Activated effector memory CD4-positive, alpha-beta T cell treated with anti-CD3 and anti-CD28 coated beads, Interleukin-2, amount 50 U/mL, for 16 hours (primary cell): ENCODE measurements at regions not wholly inside any gene's neighbourhood (a gene's known extent, or its start where the extent isn't known, plus 50 kb on each side); places are given as distances from the start of the nearest gene placed in this dataset.

Experiments
- DNase-seq: peaks from one replicate; pipeline ENCODE4 v3.0.0-alpha.2; 2020

GRCh38 chr16:51035110-51035498 is 116.0 kb downstream of the SALL1 start:
- no peak for DNase-seq

- no peak for DNase-seq
Observed at GRCh38 chr16:51034481-51035109, 116.5 kb downstream of the SALL1 start.

GRCh38 chr16:51031598-51031997 is 119.5 kb downstream of the SALL1 start:
- DNase-seq = no peak

GRCh38 chr16:51030516-51030915 is 120.6 kb downstream of the SALL1 start:
- DNase-seq = no peak

- no peak for DNase-seq
Observed at GRCh38 chr16:51025588-51026290, 125.3 kb downstream of the SALL1 start.

GRCh38 chr16:51024703-51025102 is 126.4 kb downstream of the SALL1 start:
- no peak for DNase-seq

GRCh38 chr16:51022955-51023354 is 128.1 kb downstream of the SALL1 start:
- DNase-seq = no peak

- DNase-seq = no peak
Observed at GRCh38 chr16:51019617-51020016, 131.5 kb downstream of the SALL1 start.

GRCh38 chr16:51017969-51018368 is 133.1 kb downstream of the SALL1 start:
- DNase-seq = no peak

GRCh38 chr16:51012396-51012795 is 138.7 kb downstream of the SALL1 start:
- no peak for DNase-seq

GRCh38 chr16:51010817-51011216 is 140.3 kb downstream of the SALL1 start:
- DNase-seq = no peak

GRCh38 chr16:51009813-51010212 is 141.3 kb downstream of the SALL1 start:
- no peak for DNase-seq

GRCh38 chr16:51009359-51009758 is 141.7 kb downstream of the SALL1 start:
- no peak for DNase-seq

- DNase-seq = no peak
Observed at GRCh38 chr16:51008607-51009006, 142.5 kb downstream of the SALL1 start.

- no peak for DNase-seq
Observed at GRCh38 chr16:51008037-51008436, 143.0 kb downstream of the SALL1 start.

- DNase-seq = no peak
Observed at GRCh38 chr16:51003850-51004566, 147.1 kb downstream of the SALL1 start.

GRCh38 chr16:51002881-51003490 is 148.1 kb downstream of the SALL1 start:
- no peak for DNase-seq

- no peak for DNase-seq
Observed at GRCh38 chr16:50999181-50999580, 151.9 kb downstream of the SALL1 start.

- DNase-seq = no peak
Observed at GRCh38 chr16:50998411-50998810, 152.7 kb downstream of the SALL1 start.

GRCh38 chr16:50997679-50998078 is 153.4 kb downstream of the SALL1 start:
- DNase-seq = no peak

GRCh38 chr16:50996830-50997186 is 154.3 kb downstream of the SALL1 start:
- DNase-seq = no peak

GRCh38 chr16:50996166-50996829 is 154.8 kb downstream of the SALL1 start:
- no peak for DNase-seq

GRCh38 chr16:50994995-50995394 is 156.1 kb downstream of the SALL1 start:
- no peak for DNase-seq
